Breast epithelium (tissue), 4 donors: ENCODE measurements at regions not wholly inside any gene's neighbourhood (a gene's known extent, or its start where the extent isn't known, plus 50 kb on each side); places are given as distances from the start of the nearest gene placed in this dataset.

Source experiments
- DNase-seq, 2 donors: peaks; one replicate each; pipeline ENCODE4 v3.0.0-alpha.2; 2019; ENCODE audit warnings: low spot score in 2 of 2
- H3K27ac ChIP-seq, 2 donors: fragments of 200-600 bp; sonication (generic) in 1 of 2; one replicate each; pipeline ENCODE4 v1.5.1; 2016 to 2019; ENCODE audit warnings: mild to moderate bottlenecking in 1 of 2
- H3K27me3 ChIP-seq, 2 donors: fragments of 200-600 bp; sonication (generic) in 1 of 2; one replicate each; pipeline versions ENCODE4 v1.5.1 to v1.6.0; 2017 to 2019; ENCODE audit warnings: control low read depth in 1 of 2, mild to moderate bottlenecking in 1 of 2
- H3K36me3 ChIP-seq: fragments of 200-600 bp; one replicate; pipeline ENCODE4 v1.5.1; 2019
- H3K4me1 ChIP-seq, 2 donors: fragments of 200-600 bp; sonication (generic); one replicate each; pipeline ENCODE4 v1.5.1; 2016 to 2019; ENCODE audit warnings: control low read depth in 1 of 2
- H3K4me3 ChIP-seq, 3 donors: fragments of 200-600 bp; sonication (generic); 1 replicate in 2 of 3; 2 replicates in 1 of 3; pipeline ENCODE4 v1.5.1; 2016 to 2019; ENCODE audit warnings: mild to moderate bottlenecking in 3 of 3, moderate library complexity in 2 of 3
- H3K9me3 ChIP-seq, 2 donors: fragments of 200-600 bp; sonication (generic) in 1 of 2; one replicate each; pipeline ENCODE4 v1.5.1; 2016 to 2019; ENCODE audit warnings: control low read depth in 1 of 2
- POLR2A ChIP-seq: fragments of 450-650 bp; IDR thresholded peaks from one replicate; pipeline ENCODE4 v1.6.1; 2016; ENCODE audit warnings: antibody characterized with exemption, mild to moderate bottlenecking, moderate library complexity
- POLR2AphosphoS5 ChIP-seq, 3 donors: sonication (generic); formaldehyde crosslinking; IDR thresholded peaks; one replicate each; pipeline ENCODE4 v1.6.1; 2017; ENCODE audit warnings: antibody characterized with exemption in 3 of 3
- intact Hi-C: fragments of 100-400 bp; cut with DNase I; formaldehyde crosslinking; loops from one replicate; pipeline ENCODE4 v1.15.1; 2023; ENCODE audit warnings: low total_unique reads
- TF ChIP-seq, protein P1 (sequence below), 3 donors: fragments of 450-650 bp; IDR thresholded peaks; one replicate each; pipeline ENCODE4 v1.5.1; 2016 to 2017; ENCODE audit warnings: antibody characterized with exemption in 3 of 3, mild to moderate bottlenecking in 3 of 3, moderate library complexity in 3 of 3

DNA sequence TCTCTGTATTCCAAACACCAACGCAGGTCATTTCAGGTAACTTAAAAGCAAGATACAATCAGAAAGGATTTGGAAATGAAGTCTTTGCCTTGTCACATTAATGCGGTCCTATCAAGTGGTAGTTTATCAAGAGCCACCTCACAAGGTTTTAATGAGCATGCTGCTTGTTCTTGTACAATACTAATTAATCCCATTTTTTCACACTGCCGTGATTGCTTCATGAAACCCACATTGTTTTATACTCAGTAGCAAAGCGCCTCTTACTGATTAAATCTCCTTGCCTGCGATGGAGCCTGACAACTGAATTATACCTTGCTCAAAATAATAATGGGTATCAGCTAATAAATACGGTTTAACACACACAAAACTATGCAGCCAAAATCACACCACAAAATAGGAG, 234.1 kb upstream of the TSHZ2 start:
- Histone ChIP-seq H3K27ac (no peak overlapping the region), H3K9me3 (no peaks in the 10 kb centered on the region), H3K27me3 (no peaks in the 10 kb centered on the region), H3K4me3 (no peak overlapping the region), H3K36me3 (no peaks in the 10 kb centered on the region), H3K4me1 (no peaks in the 10 kb centered on the region)
- TF ChIP-seq, protein P1, sequence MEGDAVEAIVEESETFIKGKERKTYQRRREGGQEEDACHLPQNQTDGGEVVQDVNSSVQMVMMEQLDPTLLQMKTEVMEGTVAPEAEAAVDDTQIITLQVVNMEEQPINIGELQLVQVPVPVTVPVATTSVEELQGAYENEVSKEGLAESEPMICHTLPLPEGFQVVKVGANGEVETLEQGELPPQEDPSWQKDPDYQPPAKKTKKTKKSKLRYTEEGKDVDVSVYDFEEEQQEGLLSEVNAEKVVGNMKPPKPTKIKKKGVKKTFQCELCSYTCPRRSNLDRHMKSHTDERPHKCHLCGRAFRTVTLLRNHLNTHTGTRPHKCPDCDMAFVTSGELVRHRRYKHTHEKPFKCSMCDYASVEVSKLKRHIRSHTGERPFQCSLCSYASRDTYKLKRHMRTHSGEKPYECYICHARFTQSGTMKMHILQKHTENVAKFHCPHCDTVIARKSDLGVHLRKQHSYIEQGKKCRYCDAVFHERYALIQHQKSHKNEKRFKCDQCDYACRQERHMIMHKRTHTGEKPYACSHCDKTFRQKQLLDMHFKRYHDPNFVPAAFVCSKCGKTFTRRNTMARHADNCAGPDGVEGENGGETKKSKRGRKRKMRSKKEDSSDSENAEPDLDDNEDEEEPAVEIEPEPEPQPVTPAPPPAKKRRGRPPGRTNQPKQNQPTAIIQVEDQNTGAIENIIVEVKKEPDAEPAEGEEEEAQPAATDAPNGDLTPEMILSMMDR (IDR thresholded peaks at IDR 0.05), result no peak
- TF ChIP-seq POLR2AphosphoS5 (IDR thresholded peaks at IDR 0.05) (no peak), POLR2A (no peak)
- no peak for DNase-seq
- intact Hi-C loops, result no loop called here

DNA sequence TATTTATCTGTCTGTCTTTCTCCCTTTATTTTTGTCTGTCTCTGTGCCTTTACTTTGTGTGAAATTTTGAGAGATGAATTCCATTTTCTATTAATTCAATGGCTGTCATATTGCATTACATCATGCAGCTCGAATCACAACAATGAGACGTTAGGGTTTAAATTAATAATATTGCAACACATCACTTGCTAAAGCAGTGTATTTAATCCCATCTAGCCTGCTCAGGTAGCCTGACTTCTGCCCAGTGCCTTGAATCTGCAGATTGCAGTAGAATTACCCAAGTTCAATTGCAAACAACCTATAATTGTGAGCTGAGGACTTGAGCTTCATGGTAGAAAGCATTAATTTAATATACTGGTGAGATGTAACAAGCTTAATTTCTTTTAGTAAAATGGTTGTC, 235.7 kb upstream of the TSHZ2 start:
- intact Hi-C loops, result no loop called here
- H3K27me3 ChIP-seq, result no peaks in the 10 kb centered on the region
- TF ChIP-seq POLR2AphosphoS5 (IDR thresholded peaks at IDR 0.05) (no peak), POLR2A (no peak)
- TF ChIP-seq, protein P1 (IDR thresholded peaks at IDR 0.05), result no peak
- no peaks in the 10 kb centered on the region for H3K9me3 ChIP-seq
- no peak for DNase-seq
- no peak overlapping the region for H3K27ac ChIP-seq
- no peaks in the 10 kb centered on the region for H3K36me3 ChIP-seq
- no peak overlapping the region for H3K4me3 ChIP-seq
- no peaks in the 10 kb centered on the region for H3K4me1 ChIP-seq

DNA sequence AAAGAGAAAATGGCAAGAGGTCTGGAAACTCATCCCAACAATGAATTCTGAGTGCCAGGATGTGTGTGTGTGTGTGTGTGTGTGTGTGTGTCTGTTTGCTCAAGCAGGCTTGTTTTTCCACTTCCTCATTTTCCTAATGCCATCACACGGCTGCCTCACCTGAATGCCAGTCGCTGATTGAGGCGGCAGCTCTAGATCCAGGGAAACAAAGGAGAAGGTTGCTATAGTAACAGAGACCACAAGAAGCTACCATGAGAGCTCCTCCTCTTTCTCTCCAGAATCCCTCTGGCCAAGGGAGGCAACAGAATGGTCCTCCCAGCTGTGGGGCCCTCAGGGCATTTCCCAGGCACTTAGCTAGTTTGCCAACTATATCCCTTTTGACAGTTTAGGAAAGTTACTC, 241.1 kb upstream of the TSHZ2 start:
- Histone ChIP-seq H3K27me3 (no peaks in the 10 kb centered on the region), H3K9me3 (no peaks in the 10 kb centered on the region), H3K36me3 (no peaks in the 10 kb centered on the region), H3K27ac (no peak overlapping the region), H3K4me1 (no peaks in the 10 kb centered on the region), H3K4me3 (no peak overlapping the region)
- TF ChIP-seq, protein P1 (IDR thresholded peaks at IDR 0.05), result no peak
- TF ChIP-seq POLR2A (no peak), POLR2AphosphoS5 (IDR thresholded peaks at IDR 0.05) (no peak)
- intact Hi-C loops, result no loop called here
- peak in 1 of 2 donors; percentile 36 for DNase-seq

DNA sequence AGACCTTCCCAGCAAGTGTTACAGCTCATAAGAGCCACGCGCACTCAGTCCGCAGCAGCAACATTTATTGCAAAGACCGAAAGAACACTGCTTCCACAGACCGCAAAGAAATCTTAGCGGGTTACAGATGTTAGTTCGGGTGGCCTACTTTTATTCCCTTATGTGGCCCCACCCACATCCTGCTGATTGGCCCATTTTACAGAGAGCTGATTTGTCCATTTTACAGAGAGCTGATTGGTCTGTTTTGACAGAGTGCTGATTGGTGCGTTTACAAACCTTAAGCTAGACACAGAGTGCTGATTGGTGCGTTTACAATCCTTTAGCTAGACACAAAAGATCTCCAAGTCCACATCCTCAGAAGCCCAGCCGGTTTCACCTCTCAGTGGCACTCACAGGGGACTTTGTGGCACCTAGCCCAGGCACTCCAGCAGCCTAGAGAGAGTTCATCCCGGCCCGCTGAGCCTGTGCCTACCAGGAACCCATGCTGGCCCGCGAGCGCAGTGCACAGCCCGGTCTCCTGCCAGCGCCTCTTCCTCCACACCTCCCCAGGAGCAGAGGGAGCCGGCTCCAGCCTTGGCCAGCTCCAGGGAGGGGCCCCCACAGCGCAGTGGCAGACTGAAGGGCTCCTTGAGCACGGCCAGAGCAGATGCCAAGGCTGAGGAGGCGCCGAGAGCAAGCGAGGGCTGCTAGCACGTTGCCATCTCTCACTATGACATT, 244.3 kb upstream of the TSHZ2 start:
- no peak for TF ChIP-seq POLR2AphosphoS5 (IDR thresholded peaks at IDR 0.05)
- no peak for TF ChIP-seq POLR2A
- TF ChIP-seq, protein P1 (IDR thresholded peaks at IDR 0.05), result no peak
- Histone ChIP-seq H3K4me3 (no peak overlapping the region), H3K9me3 (no peaks in the 10 kb centered on the region), H3K27ac (no peak overlapping the region), H3K27me3 (no peaks in the 10 kb centered on the region), H3K36me3 (no peaks in the 10 kb centered on the region), H3K4me1 (no peaks in the 10 kb centered on the region)
- DNase-seq, result no peak
- intact Hi-C loops, result no loop called here

DNA sequence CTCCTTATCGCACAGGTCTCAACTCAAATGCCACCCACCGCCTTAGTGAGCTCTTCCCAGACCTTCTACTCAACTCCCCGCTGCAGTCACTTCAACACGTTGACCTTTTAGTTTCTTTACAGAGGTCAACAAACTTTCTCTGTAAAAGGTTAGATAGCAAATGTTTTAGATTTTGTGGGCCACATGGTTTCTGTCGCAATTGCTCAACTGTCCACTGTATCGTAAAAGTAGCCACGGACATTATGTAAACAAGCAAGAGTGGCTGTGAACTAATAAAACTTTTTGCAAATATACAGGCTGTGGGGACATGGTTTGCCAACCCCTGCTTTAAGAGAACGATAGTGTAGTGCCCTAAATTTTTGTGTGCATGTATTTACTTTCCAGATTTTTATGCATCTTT, 247.6 kb upstream of the TSHZ2 start:
- H3K36me3 ChIP-seq, result no peaks in the 10 kb centered on the region
- DNase-seq, result no peak
- intact Hi-C loops, result no loop called here
- no peak overlapping the region for H3K4me3 ChIP-seq
- H3K4me1 ChIP-seq, result no peaks in the 10 kb centered on the region
- H3K27me3 ChIP-seq, result no peaks in the 10 kb centered on the region
- no peaks in the 10 kb centered on the region for H3K9me3 ChIP-seq
- H3K27ac ChIP-seq, result no peak overlapping the region
- TF ChIP-seq POLR2AphosphoS5 (IDR thresholded peaks at IDR 0.05), result no peak
- TF ChIP-seq, protein P1 (IDR thresholded peaks at IDR 0.05), result no peak
- no peak for TF ChIP-seq POLR2A
